Heart right ventricle (tissue), 16 donors: ENCODE measurements at regions not wholly inside any gene's neighbourhood (a gene's known extent, or its start where the extent isn't known, plus 50 kb on each side); places are given as distances from the start of the nearest gene placed in this dataset.

Experiments
- ATAC-seq, 8 donors: fragments of 200-7000 bp; cut with Tn5 transposase; one replicate each; pipeline ENCODE4 v1.9.1; 2020; ENCODE audit warnings: mild to moderate bottlenecking in 8 of 8, moderate library complexity in 8 of 8, moderate number of reproducible peaks in 1 of 8
- DNase-seq, 2 donors: peaks; one replicate each; pipeline ENCODE4 v3.0.0-alpha.2; 2020
- H3K27ac ChIP-seq, 10 donors: fragments of 200-600 bp; sonication (generic) in 2 of 10; one replicate each; pipeline versions ENCODE4 v1.5.0 to v1.8.0; 2020 to 2022; ENCODE audit warnings: mild to moderate bottlenecking in 3 of 10
- H3K27me3 ChIP-seq, 7 donors: fragments of 200-600 bp; one replicate each; pipeline ENCODE4 v1.8.0; 2021 to 2022; ENCODE audit warnings: mild to moderate bottlenecking in 2 of 7
- H3K36me3 ChIP-seq, 9 donors: fragments of 200-600 bp; sonication (generic) in 1 of 9; one replicate each; pipeline versions ENCODE4 v1.5.0 to v1.8.0; 2020 to 2022; ENCODE audit warnings: mild to moderate bottlenecking in 2 of 9
- H3K4me1 ChIP-seq, 9 donors: fragments of 200-600 bp; sonication (generic) in 1 of 9; one replicate each; pipeline versions ENCODE4 v1.5.0 to v1.8.0; 2020 to 2022; ENCODE audit warnings: mild to moderate bottlenecking in 4 of 9
- H3K4me3 ChIP-seq, 10 donors: fragments of 200-600 bp; sonication (generic) in 2 of 10; one replicate each; pipeline versions ENCODE4 v1.5.0 to v1.8.0; 2020 to 2022; ENCODE audit warnings: mild to moderate bottlenecking in 7 of 10, moderate library complexity in 2 of 10
- H3K9me3 ChIP-seq, 11 donors: fragments of 200-600 bp in 10 of 11; sonication (generic) in 2 of 11; one replicate each; pipeline versions ENCODE4 v1.5.0 to v1.8.0; 2013 to 2022; ENCODE audit warnings: mild to moderate bottlenecking in 2 of 11, control low read depth in 1 of 11, moderate library complexity in 1 of 11
- WGBS, 2 donors: extraction: QIAGEN DNeasy Blood & Tissue Kit; methylation state at CpG; one replicate each; pipeline ENCODE4 v1.1.7; 2013; ENCODE audit warnings: inconsistent platforms in 1 of 2; 5-methylcytosine and 5-hydroxymethylcytosine counted together
- intact Hi-C, 10 donors: fragments of 100-400 bp; cut with DNase I; formaldehyde crosslinking; loops; one replicate each; pipeline versions ENCODE4 v1.11.1 to v1.14.2; 2022
- TF ChIP-seq, protein P1 (sequence below), 9 donors: fragments of 200-600 bp; sonication (generic) in 2 of 9; IDR thresholded peaks; one replicate each; pipeline versions ENCODE4 v1.5.0 to v1.8.0; 2021 to 2022; ENCODE audit warnings: antibody characterized with exemption in 9 of 9, mild to moderate bottlenecking in 5 of 9, moderate library complexity in 1 of 9
- donor health status: Arrhythmogenic right ventricular cardiomyopathy.
- donor health status: ischemic (EF 13 %, LVEDD 7.1; RV severe dilation, severe dysfunction).
- donor health status: healthy with polysubstance abuse.
- donor health status: DM: no; HTN: yes; CAD: no.
- donor health status: DM: no; HTN: no; CAD: no.
- donor health status: ischemic (EF 25% LVEDD 6.9; RV normal size, moderate dysfunction).
- donor health status: ischemic (EF 25% LVEDD 5.7; RV mildly dilated, moderate dysfunction).
- donor health status: healthy.
- donor health status: DM: yes; HTN: yes; CAD: no.
- donor health status: Ischemic cardiomyopathy.
- donor health status: ischemic (EF 35%, LVEDD 5.7; RV mildly dilated, moderate dysfunction).
- donor health status: nonischemic (EF 11% LVEDD 7.7; RV severe dilation, severe dysfunction).
- donor health status: DM: yes; HTN: yes; CAD: no.
- donor health status: PGD.
- donor health status: ischemic (EF 29% LVEDD 5.4; RV normal size, mild dysfunction).
- donor health status: nonischemic (EF 23%, LVEDD 6.1; RV moderate dilation, normal function).

DNA sequence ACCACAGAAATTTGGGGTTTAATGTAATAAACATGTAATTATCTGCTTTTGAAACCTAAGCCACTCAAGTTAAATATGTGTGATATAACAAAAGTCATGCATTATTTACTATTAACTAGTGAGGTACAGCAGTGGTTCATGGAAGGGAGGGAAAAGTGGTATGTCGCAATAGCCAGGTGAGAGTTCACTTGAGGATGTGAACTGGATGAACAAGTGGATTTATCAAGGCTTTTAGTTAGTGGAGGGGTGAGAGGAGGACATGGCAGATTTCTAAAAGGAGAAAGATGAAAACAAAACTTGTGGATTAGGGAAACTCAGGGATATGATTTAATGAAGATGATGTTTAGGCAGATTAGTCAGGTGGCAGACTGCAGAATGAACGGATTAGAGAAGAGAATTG is 141.3 kb upstream of the NFIB start:
- no peak for DNase-seq
- H3K4me1 ChIP-seq, result no peaks in the 10 kb centered on the region
- intact Hi-C loops, result no loop called here
- no peak overlapping the region for H3K4me3 ChIP-seq
- no peaks in the 10 kb centered on the region for H3K9me3 ChIP-seq
- WGBS, 2 donors, result 91 to 95% methylated on average over 2 of the region's 2 CpGs
- no peak for ATAC-seq
- H3K27ac ChIP-seq, result no peak overlapping the region
- no peaks in the 10 kb centered on the region for H3K36me3 ChIP-seq
- TF ChIP-seq, protein P1, sequence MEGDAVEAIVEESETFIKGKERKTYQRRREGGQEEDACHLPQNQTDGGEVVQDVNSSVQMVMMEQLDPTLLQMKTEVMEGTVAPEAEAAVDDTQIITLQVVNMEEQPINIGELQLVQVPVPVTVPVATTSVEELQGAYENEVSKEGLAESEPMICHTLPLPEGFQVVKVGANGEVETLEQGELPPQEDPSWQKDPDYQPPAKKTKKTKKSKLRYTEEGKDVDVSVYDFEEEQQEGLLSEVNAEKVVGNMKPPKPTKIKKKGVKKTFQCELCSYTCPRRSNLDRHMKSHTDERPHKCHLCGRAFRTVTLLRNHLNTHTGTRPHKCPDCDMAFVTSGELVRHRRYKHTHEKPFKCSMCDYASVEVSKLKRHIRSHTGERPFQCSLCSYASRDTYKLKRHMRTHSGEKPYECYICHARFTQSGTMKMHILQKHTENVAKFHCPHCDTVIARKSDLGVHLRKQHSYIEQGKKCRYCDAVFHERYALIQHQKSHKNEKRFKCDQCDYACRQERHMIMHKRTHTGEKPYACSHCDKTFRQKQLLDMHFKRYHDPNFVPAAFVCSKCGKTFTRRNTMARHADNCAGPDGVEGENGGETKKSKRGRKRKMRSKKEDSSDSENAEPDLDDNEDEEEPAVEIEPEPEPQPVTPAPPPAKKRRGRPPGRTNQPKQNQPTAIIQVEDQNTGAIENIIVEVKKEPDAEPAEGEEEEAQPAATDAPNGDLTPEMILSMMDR (IDR thresholded peaks at IDR 0.05), result no peak
- H3K27me3 ChIP-seq, result peaks cover 0 to 3% (median 0%) of the 10 kb centered on the region in 7 donors

DNA sequence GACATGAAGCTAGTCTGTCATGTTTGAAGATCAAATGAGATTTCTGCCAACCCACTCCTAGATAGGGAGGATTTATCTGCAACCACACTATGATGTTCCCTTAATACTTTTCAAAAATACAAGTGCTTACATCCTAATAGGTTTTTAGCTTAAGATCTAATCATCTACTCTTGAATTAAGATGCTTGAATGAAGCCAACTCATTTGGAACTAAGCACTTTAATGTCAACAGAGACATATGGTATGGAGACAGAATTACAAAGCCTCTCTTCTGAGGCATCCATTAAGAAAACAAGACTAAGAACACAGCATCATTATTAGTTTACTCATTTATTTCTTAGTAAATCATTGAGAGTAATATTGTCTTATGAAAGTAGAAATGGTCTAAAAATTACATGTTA is 139.3 kb upstream of the NFIB start:
- Histone ChIP-seq H3K4me1 (no peaks in the 10 kb centered on the region), H3K4me3 (no peak overlapping the region), H3K9me3 (no peaks in the 10 kb centered on the region), H3K36me3 (no peaks in the 10 kb centered on the region), H3K27me3 (peaks cover 0 to 3% (median 0%) of the 10 kb centered on the region in 7 donors), H3K27ac (no peak overlapping the region)
- no peak for DNase-seq
- TF ChIP-seq, protein P1 (IDR thresholded peaks at IDR 0.05), result no peak
- intact Hi-C loops, result no loop called here
- ATAC-seq, result no peak

DNA sequence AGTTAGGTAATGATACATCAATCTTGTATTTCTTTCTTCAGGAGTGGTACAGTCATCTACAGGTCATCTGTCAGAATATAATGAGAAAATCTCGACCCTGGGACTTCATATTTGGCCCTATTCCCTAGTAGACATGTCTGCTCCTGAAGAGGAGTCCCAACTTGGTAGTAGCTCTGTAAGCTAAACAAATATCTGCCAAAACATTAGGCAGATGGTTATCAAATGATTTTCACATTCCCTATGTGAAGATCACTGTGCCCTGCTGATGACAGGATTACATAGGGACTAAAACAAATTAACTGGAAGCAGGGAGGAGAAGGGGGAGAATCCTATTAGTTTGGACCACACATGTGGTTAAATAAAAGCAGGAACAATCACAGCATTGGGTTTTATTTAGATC is 138.6 kb upstream of the NFIB start:
- intact Hi-C loops, result no loop called here
- Histone ChIP-seq H3K27me3 (peaks cover 0 to 3% (median 0%) of the 10 kb centered on the region in 7 donors), H3K27ac (no peak overlapping the region), H3K36me3 (no peaks in the 10 kb centered on the region), H3K9me3 (peaks cover 0 to 4% (median 1%) of the 10 kb centered on the region in 11 donors), H3K4me3 (no peak overlapping the region), H3K4me1 (no peaks in the 10 kb centered on the region)
- ATAC-seq (no peak), DNase-seq (no peak)
- TF ChIP-seq, protein P1 (IDR thresholded peaks at IDR 0.05), result no peak
- 52 to 57% methylated on average over 1 of the region's 1 CpG for WGBS, 2 donors

DNA sequence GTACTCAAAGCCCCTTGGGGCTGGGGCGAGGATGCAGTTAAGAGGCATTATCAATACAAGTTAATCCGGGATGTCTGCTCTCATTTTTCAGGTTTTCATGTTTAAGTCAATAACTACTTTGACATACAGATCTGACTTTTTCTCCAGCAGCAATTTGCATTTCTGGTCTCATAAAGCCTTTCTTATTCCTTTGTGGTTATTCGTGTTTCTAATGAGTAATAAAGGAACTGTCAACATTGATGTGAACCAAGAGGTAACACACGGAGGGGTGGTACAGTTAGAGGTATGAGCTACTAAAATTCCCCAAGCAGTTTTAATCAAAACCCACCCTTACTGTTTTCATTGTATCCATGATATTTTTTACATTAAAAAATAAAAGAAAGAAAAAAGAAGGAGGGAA is 138.0 kb upstream of the NFIB start:
- Histone ChIP-seq H3K4me3 (no peak overlapping the region), H3K27ac (no peak overlapping the region), H3K9me3 (peaks cover 0 to 10% (median 7%) of the 10 kb centered on the region in 11 donors), H3K36me3 (no peaks in the 10 kb centered on the region), H3K27me3 (peaks cover 0 to 3% (median 0%) of the 10 kb centered on the region in 7 donors), H3K4me1 (no peaks in the 10 kb centered on the region)
- ATAC-seq (no peak), DNase-seq (no peak)
- intact Hi-C loops, result no loop called here
- 74 to 80% methylated on average over 4 of the region's 4 CpGs for WGBS, 2 donors
- TF ChIP-seq, protein P1 (IDR thresholded peaks at IDR 0.05), result no peak
